Left colon (tissue), 2 donors: ENCODE measurements at regions not wholly inside any gene's neighbourhood (a gene's known extent, or its start where the extent isn't known, plus 50 kb on each side); places are given as distances from the start of the nearest gene placed in this dataset.

Source experiments
- ATAC-seq: fragments of 200-7000 bp; cut with Tn5 transposase; one replicate; pipeline ENCODE4 v1.9.1; 2020; ENCODE audit warnings: mild to moderate bottlenecking, moderate library complexity
- DNase-seq, 2 donors: peaks; one replicate each; pipeline ENCODE4 v3.0.0-alpha.2; 2020
- intact Hi-C, 2 donors: fragments of 100-400 bp; cut with DNase I in 1 of 2; cut with micrococcal nuclease in 1 of 2; formaldehyde crosslinking; loops; one replicate each; pipeline versions ENCODE4 v1.11.2 to v1.14.0; 2022; cut with DNase I, micrococcal nuclease
- donor health status: DM: no; HTN: no; CAD: no.
- donor health status: DM: yes; HTN: yes; CAD: no.

- no peak for ATAC-seq
- intact Hi-C loops: no loop called here
- DNase-seq: no peak
Observed at GRCh38 chr10:91033324-91033950, 112.5 kb upstream of the ANKRD1 start.

GRCh38 chr10:91034042-91034441 is 113.2 kb upstream of the ANKRD1 start:
- DNase-seq (no peak), ATAC-seq (no peak)
- intact Hi-C loops: no loop called here

GRCh38 chr10:91034494-91035159 is 113.7 kb upstream of the ANKRD1 start:
- no peak for ATAC-seq
- peak; percentile 45 to 46 for DNase-seq
- intact Hi-C loops: no loop called here

GRCh38 chr10:91035650-91036292 is 114.9 kb upstream of the ANKRD1 start:
- intact Hi-C loops: no loop called here
- ATAC-seq (no peak), DNase-seq (no peak)

GRCh38 chr10:91036807-91037411 is 116.0 kb upstream of the ANKRD1 start:
- intact Hi-C loops: no loop called here
- ATAC-seq: no peak

GRCh38 chr10:91038971-91039370 is 118.1 kb upstream of the ANKRD1 start:
- intact Hi-C loops: no loop called here
- DNase-seq: no peak
- no peak for ATAC-seq

More at GRCh38 chr10:91036807-91037411, 116.0 kb upstream of the ANKRD1 start:
- no peak for DNase-seq

- DNase-seq: no peak
- intact Hi-C loops: no loop called here
- ATAC-seq: no peak
Observed at GRCh38 chr10:91040343-91040742, 119.5 kb upstream of the ANKRD1 start.

- DNase-seq: no peak
- ATAC-seq: no peak
- intact Hi-C loops: no loop called here
Observed at GRCh38 chr10:91042069-91042468, 121.2 kb upstream of the ANKRD1 start.

- DNase-seq: no peak
- intact Hi-C loops: no loop called here
- peak; percentile 66 for ATAC-seq
Observed at GRCh38 chr10:91043173-91043910, 122.5 kb upstream of the ANKRD1 start.

GRCh38 chr10:91046869-91047268 is 126.0 kb upstream of the ANKRD1 start:
- DNase-seq (no peak), ATAC-seq (no peak)
- intact Hi-C loops: no loop called here

- DNase-seq (no peak), ATAC-seq (no peak)
- intact Hi-C loops: no loop called here
Observed at GRCh38 chr10:91048380-91048779, 127.5 kb upstream of the ANKRD1 start.

- intact Hi-C loops: no loop called here
- ATAC-seq (no peak), DNase-seq (no peak)
Observed at GRCh38 chr10:91049296-91049987, 128.6 kb upstream of the ANKRD1 start.

- ATAC-seq (no peak), DNase-seq (no peak)
- intact Hi-C loops: no loop called here
Observed at GRCh38 chr10:91049988-91050360, 129.1 kb upstream of the ANKRD1 start.

- intact Hi-C loops: no loop called here
- DNase-seq (no peak), ATAC-seq (no peak)
Observed at GRCh38 chr10:91050371-91051034, 129.6 kb upstream of the ANKRD1 start.

- DNase-seq (peak in 1 of 2 donors; percentile 7), ATAC-seq (no peak)
- intact Hi-C loops: no loop called here
Observed at GRCh38 chr10:91051829-91052228, 130.9 kb upstream of the ANKRD1 start.

GRCh38 chr10:91054325-91054724 is 133.4 kb upstream of the ANKRD1 start:
- ATAC-seq (no peak), DNase-seq (no peak)
- intact Hi-C loops: no loop called here

GRCh38 chr10:91061187-91061586 is 140.3 kb upstream of the ANKRD1 start:
- intact Hi-C loops: no loop called here
- DNase-seq (no peak), ATAC-seq (no peak)

- intact Hi-C loops: no loop called here
- ATAC-seq (no peak), DNase-seq (no peak)
Observed at GRCh38 chr10:91061608-91062007, 140.7 kb upstream of the ANKRD1 start.
